ENCODE measurements at regions not wholly inside any gene's neighbourhood (a gene's known extent, or its start where the extent isn't known, plus 50 kb on each side); places are given as distances from the start of the nearest gene placed in this dataset.

GRCh38 chr3:178140531-178141304 lies 395.5 kb upstream of the KCNMB2 start:
- Histone ChIP-seq H3K4me2 (ENCODE audit: insufficient read depth in 1 of 2, low read depth in 2 of 2, low read length in 2 of 2) (no peak overlapping the region), H2BK120ac (replicated peaks; ENCODE audit: low read depth, low read length) (no peak overlapping the region)
- TF ChIP-seq, protein P1, sequence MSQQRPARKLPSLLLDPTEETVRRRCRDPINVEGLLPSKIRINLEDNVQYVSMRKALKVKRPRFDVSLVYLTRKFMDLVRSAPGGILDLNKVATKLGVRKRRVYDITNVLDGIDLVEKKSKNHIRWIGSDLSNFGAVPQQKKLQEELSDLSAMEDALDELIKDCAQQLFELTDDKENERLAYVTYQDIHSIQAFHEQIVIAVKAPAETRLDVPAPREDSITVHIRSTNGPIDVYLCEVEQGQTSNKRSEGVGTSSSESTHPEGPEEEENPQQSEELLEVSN (IDR thresholded peaks at IDR 0.05) = no peak
- TF ChIP-seq POLR2A (IDR thresholded peaks at IDR 0.05; ENCODE audit: control extremely low read depth in 1 of 2, low read depth in 2 of 2, low read length in 2 of 2) (no peak), GABPA (IDR thresholded peaks at IDR 0.05; ENCODE audit: borderline replicate concordance, insufficient read depth, low read length) (no peak), CBX5 (IDR thresholded peaks at IDR 0.05; ENCODE audit: low read depth, low read length) (no peak), SP2 (IDR thresholded peaks at IDR 0.05; ENCODE audit: low read length) (no peak), KDM5A (IDR thresholded peaks at IDR 0.05; ENCODE audit: low read length) (no peak), EP300 (IDR thresholded peaks at IDR 0.05; ENCODE audit: borderline replicate concordance in 1 of 2, low read depth in 2 of 2, low read length in 2 of 2) (no peak), ZNF274 (IDR thresholded peaks at IDR 0.05; ENCODE audit: borderline replicate concordance, extremely low read depth, low read length) (no peak), RFX5 (IDR thresholded peaks at IDR 0.05; ENCODE audit: borderline replicate concordance, low read depth, low read length) (no peak), JUND (IDR thresholded peaks at IDR 0.05; ENCODE audit: low read length) (no peak), EZH2 (IDR thresholded peaks at IDR 0.05; ENCODE audit: low read depth, low read length, severe bottlenecking) (no peak), POU5F1 (IDR thresholded peaks at IDR 0.05; ENCODE audit: low read depth, low read length) (no peak), POLR2AphosphoS5 (IDR thresholded peaks at IDR 0.05; ENCODE audit: low read depth, low read length) (no peak), BRCA1 (IDR thresholded peaks at IDR 0.05; ENCODE audit: low read depth, low read length) (no peak)

More at GRCh38 chr3:178140531-178141304, 395.5 kb upstream of the KCNMB2 start:
- Histone ChIP-seq H4K91ac (replicated peaks; ENCODE audit: insufficient read length, low read length) (no peak overlapping the region), H3K36me3 (ENCODE audit: control insufficient read depth in 2 of 4, insufficient read depth in 4 of 4, low read length in 3 of 4) (no peaks in the 10 kb centered on the region), H3K27ac (ENCODE audit: low read depth, low read length) (no peak overlapping the region), H3K4ac (replicated peaks; ENCODE audit: insufficient read length, low read depth, low read length) (no peak overlapping the region), H2BK15ac (ENCODE audit: low read length) (no peak overlapping the region), H4K20me1 (replicated peaks in 1 of 2; ENCODE audit: control insufficient read depth in 1 of 2, insufficient read depth in 2 of 2, low read length in 2 of 2) (no peaks in the 10 kb centered on the region), H3K4me1 (replicated peaks in 1 of 4; ENCODE audit: control insufficient read depth in 3 of 4, insufficient read depth in 4 of 4, low read length in 3 of 4) (no peaks in the 10 kb centered on the region), H2BK12ac (ENCODE audit: low read depth, low read length) (no peak overlapping the region), H3K23ac (ENCODE audit: insufficient read length) (no peak overlapping the region), H3K9me3 (ENCODE audit: insufficient read depth in 2 of 2, low read depth in 1 of 2, low read length in 1 of 2) (no peaks in the 10 kb centered on the region), H3K79me2 (ENCODE audit: control insufficient read depth in 1 of 2, insufficient read depth in 2 of 2, low read length in 2 of 2) (no peaks in the 10 kb centered on the region), H3K4me3 (ENCODE audit: extremely low read depth in 1 of 4, insufficient read depth in 2 of 4, low read depth in 3 of 4, low read length in 4 of 4) (no peak overlapping the region), H3K79me1 (ENCODE audit: low read depth, low read length) (no peaks in the 10 kb centered on the region), H3K27me3 (replicated peaks in 1 of 4; ENCODE audit: control insufficient read depth in 3 of 4, extremely low read depth in 1 of 4, insufficient read depth in 3 of 4, low read length in 3 of 4) (no peaks in the 10 kb centered on the region), H2BK20ac (ENCODE audit: low read length) (no peak overlapping the region), H4K8ac (ENCODE audit: extremely low read depth, insufficient read depth, low read length) (no peak overlapping the region), H2AK5ac (ENCODE audit: low read depth, low read length) (no peak overlapping the region), H3K14ac (ENCODE audit: insufficient read length) (no peak overlapping the region), H3K56ac (replicated peaks; ENCODE audit: insufficient read length, low read depth, low read length) (no peak overlapping the region), H4K5ac (ENCODE audit: insufficient read length, low read depth, low read length) (no peak overlapping the region), H3K23me2 (ENCODE audit: low read depth, low read length) (no peaks in the 10 kb centered on the region), H3K9ac (replicated peaks in 1 of 4; ENCODE audit: extremely low read depth in 1 of 4, low read depth in 3 of 4, low read length in 3 of 4) (no peak overlapping the region), H3K18ac (ENCODE audit: extremely low read depth, low read length) (no peak overlapping the region), H2BK5ac (ENCODE audit: low read depth, low read length) (no peak overlapping the region), H2AFZ (ENCODE audit: low read length) (no peak overlapping the region)
- DNase-seq (ENCODE audit: low read depth in 1 of 2, low spot score in 2 of 2) = no peak
- ChIA-PET CTCF (ENCODE audit: partially characterized antibody) (no interaction called here), POLR2A (ENCODE audit: partially characterized antibody) (no interaction called here)
- no peak for FAIRE-seq
- 95% methylated on average over 3 of the region's 4 CpGs; no CpG with 5 or more reads in 1 of the 2 experiments for WGBS, 2 experiments (ENCODE audit: extremely low coverage in 1 of 2, insufficient coverage in 1 of 2, insufficient read length in 1 of 2, insufficient replicate concordance in 2 of 2, low coverage in 1 of 2, low lambda C conversion rate in 2 of 2, missing lambda C conversion rate in 1 of 2)
